ENCODE measurements at regions not wholly inside any gene's neighbourhood (a gene's known extent, or its start where the extent isn't known, plus 50 kb on each side); places are given as distances from the start of the nearest gene placed in this dataset.

DNA sequence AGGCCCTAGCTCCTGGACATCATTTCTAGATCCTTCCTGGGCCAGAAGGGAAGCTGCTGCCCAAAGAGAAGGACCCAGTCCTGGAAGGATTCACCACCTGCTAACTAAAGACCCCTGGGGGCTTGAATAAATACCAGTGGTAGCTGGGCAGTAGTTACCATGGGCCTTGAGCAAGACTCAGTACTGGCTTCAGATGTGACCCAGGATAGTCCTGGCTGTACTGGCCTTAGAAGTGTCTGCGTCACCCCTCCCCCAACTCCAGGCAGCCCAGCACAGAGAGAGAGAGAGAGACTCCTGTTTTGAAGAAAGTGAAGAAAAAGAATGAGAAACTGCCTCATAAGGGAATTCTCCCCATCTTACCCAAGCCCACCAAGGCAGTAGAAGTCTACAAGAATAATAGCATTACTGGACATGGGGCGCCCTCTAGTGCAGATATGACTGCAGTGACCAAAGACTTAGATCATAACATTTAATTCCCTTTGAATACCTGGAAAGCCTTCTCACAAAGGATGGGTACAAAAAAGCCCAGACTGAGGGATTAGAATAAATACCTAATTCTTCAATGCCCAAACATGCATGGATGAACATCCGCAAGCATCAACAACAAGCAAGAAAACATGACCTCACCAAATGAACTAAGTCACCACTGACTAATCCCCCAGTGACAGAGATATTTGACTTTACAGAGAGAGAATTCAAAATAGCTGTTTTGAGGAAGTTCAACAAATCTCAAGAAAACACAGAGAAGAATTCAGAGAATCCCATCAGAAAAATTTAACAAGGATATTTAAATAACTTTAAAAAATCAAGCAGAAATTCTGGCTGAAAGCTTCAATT, 171.8 kb downstream of the HNRNPD start:
- peak overlapping the region in 1 of 7 donors; percentile 66 for H3K27ac Mint-ChIP-seq
- Histone ChIP-seq H2AFZ (ENCODE audit: insufficient read depth, low read depth, low read length, poor library complexity, severe bottlenecking) (no peak overlapping the region), H3K79me2 (ENCODE audit: insufficient read depth, low read length) (no peaks in the 10 kb centered on the region)

GRCh38 chr4:82201303-82201702, 172.5 kb downstream of the HNRNPD start:
- no CpG with 5 or more reads among the region's 1 CpG for WGBS (ENCODE audit: insufficient coverage)

More for the DNA sequence above, 171.8 kb downstream of the HNRNPD start:
- no peaks in the 10 kb centered on the region for H3K4me1 ChIP-seq (ENCODE audit: control insufficient read depth in 1 of 2, insufficient read depth in 2 of 2, low read length in 2 of 2)
- intact Hi-C loops (cut with micrococcal nuclease) = loop anchor here (5.0 kb wide), 1 partner anchor 795 kb away; no protein-coding TSS in a partner anchor
- H3K9ac ChIP-seq (ENCODE audit: insufficient read depth, low read length, poor library complexity, severe bottlenecking) = no peak overlapping the region
- H3K27me3 Mint-ChIP-seq (ENCODE audit: low read depth in 3 of 3) = peaks cover 0 to 1% (median 0%) of the 10 kb centered on the region in 3 donors
- WGBS (ENCODE audit: insufficient coverage) = 60% methylated on average over 1 of the region's 3 CpGs
- H4K20me1 ChIP-seq (ENCODE audit: insufficient read depth, low read length) = no peaks in the 10 kb centered on the region
- H3K27ac ChIP-seq (ENCODE audit: low read depth in 1 of 2, low read length in 2 of 2) = no peak overlapping the region
- H3K4me2 ChIP-seq (replicated peaks; ENCODE audit: extremely low read depth, low read length, poor library complexity, severe bottlenecking) = no peak overlapping the region
- no peaks in the 10 kb centered on the region for H3K36me3 ChIP-seq (replicated peaks in 1 of 2; ENCODE audit: control insufficient read depth in 1 of 2, insufficient read depth in 2 of 2, low read length in 2 of 2)
- no peak overlapping the region for H3K4me3 ChIP-seq (replicated peaks in 1 of 3; ENCODE audit: low read depth in 2 of 3, low read length in 3 of 3)
- H3K9me3 ChIP-seq (replicated peaks in 1 of 2; ENCODE audit: control insufficient read depth in 1 of 2, insufficient read depth in 1 of 2, low read length in 2 of 2) = no peaks in the 10 kb centered on the region
- TF ChIP-seq CTCF (IDR thresholded peaks at IDR 0.05) = peak; percentile 76
- H3K36me3 Mint-ChIP-seq = no peaks in the 10 kb centered on the region
- DNase-seq = peak; percentile 14 to 58 (median 44)
- no peaks in the 10 kb centered on the region for H3K4me1 Mint-ChIP-seq
- no peaks in the 10 kb centered on the region for H3K27me3 ChIP-seq (ENCODE audit: control insufficient read depth in 2 of 2, insufficient read depth in 2 of 2, low read length in 2 of 2)
- H3K9me3 Mint-ChIP-seq = peaks cover 0 to 4% (median 0%) of the 10 kb centered on the region in 7 donors
- H3K4me3 Mint-ChIP-seq = no peak overlapping the region

More at GRCh38 chr4:82201303-82201702, 172.5 kb downstream of the HNRNPD start:
- intact Hi-C loops (cut with micrococcal nuclease) = loop anchor here (5.0 kb wide), 1 partner anchor 794 kb away; no protein-coding TSS in a partner anchor
- TF ChIP-seq CTCF (IDR thresholded peaks at IDR 0.05) = no peak
- H3K27me3 Mint-ChIP-seq (ENCODE audit: low read depth in 3 of 3) = no peaks in the 10 kb centered on the region
- no peak overlapping the region for H3K4me3 Mint-ChIP-seq
- no peak for DNase-seq
- Histone ChIP-seq H2AFZ (ENCODE audit: insufficient read depth, low read depth, low read length, poor library complexity, severe bottlenecking) (no peak overlapping the region), H3K4me1 (ENCODE audit: control insufficient read depth in 1 of 2, insufficient read depth in 2 of 2, low read length in 2 of 2) (no peaks in the 10 kb centered on the region), H3K4me2 (replicated peaks; ENCODE audit: extremely low read depth, low read length, poor library complexity, severe bottlenecking) (no peak overlapping the region), H3K79me2 (ENCODE audit: insufficient read depth, low read length) (no peaks in the 10 kb centered on the region), H4K20me1 (ENCODE audit: insufficient read depth, low read length) (no peaks in the 10 kb centered on the region), H3K9ac (ENCODE audit: insufficient read depth, low read length, poor library complexity, severe bottlenecking) (no peak overlapping the region), H3K27ac (ENCODE audit: low read depth in 1 of 2, low read length in 2 of 2) (no peak overlapping the region), H3K4me3 (replicated peaks in 1 of 3; ENCODE audit: low read depth in 2 of 3, low read length in 3 of 3) (no peak overlapping the region), H3K36me3 (replicated peaks in 1 of 2; ENCODE audit: control insufficient read depth in 1 of 2, insufficient read depth in 2 of 2, low read length in 2 of 2) (no peaks in the 10 kb centered on the region), H3K9me3 (replicated peaks in 1 of 2; ENCODE audit: control insufficient read depth in 1 of 2, insufficient read depth in 1 of 2, low read length in 2 of 2) (no peaks in the 10 kb centered on the region), H3K27me3 (ENCODE audit: control insufficient read depth in 2 of 2, insufficient read depth in 2 of 2, low read length in 2 of 2) (no peaks in the 10 kb centered on the region)
- peak overlapping the region in 1 of 7 donors; percentile 66 for H3K27ac Mint-ChIP-seq
- peaks cover 0 to 3% (median 0%) of the 10 kb centered on the region in 7 donors for H3K9me3 Mint-ChIP-seq
- no peaks in the 10 kb centered on the region for H3K4me1 Mint-ChIP-seq
- no peaks in the 10 kb centered on the region for H3K36me3 Mint-ChIP-seq

All from CD14-positive monocyte (primary cell).